Right renal cortex interstitium (tissue), 3 donors: ENCODE measurements at regions not wholly inside any gene's neighbourhood (a gene's known extent, or its start where the extent isn't known, plus 50 kb on each side); places are given as distances from the start of the nearest gene placed in this dataset.

Source experiments
- DNase-seq, 3 donors: peaks; one replicate each; pipeline ENCODE4 v3.0.0-alpha.2; 2013; ENCODE audit warnings: low read depth in 3 of 3, low spot score in 2 of 3

DNA sequence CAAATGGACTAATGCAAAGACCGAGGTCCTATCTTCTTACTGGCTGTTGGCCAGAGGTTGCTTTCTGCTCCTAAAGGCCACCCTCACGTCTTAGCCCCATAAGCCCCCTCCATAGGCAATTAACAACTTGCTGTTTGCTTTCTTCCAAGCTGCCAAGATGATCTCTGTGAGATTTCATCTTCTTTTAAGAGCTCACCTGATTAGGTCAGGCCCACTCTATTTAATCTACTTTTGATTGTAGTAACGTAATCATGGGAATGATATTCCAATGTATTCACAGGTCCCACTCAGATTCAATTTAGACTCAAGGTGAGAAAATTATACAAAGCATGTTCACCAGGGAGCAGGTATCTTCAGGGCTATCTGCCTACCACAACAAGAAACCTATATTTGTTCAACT is 84.4 kb upstream of the RAD23B start:
- no peak for DNase-seq

DNA sequence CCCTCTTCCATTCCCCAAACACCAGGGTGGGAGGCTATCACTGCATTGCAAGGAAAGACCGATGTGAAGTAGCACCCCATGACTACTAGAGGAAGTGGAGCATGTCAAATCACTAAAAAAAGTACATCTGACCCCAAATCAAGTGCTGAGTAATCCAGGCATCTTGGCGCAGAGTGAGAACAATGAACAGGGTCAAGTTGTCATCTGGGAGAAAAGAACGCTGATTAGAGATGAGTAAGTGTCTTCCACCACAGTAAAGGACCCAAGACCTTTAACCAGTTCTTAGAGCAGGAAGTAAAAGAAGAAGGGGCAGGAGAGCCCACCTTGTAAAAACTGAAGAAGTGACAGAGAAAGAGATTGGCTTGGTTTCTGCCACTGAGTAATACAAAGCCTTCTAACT is 75.0 kb upstream of the RAD23B start:
- no peak for DNase-seq

DNA sequence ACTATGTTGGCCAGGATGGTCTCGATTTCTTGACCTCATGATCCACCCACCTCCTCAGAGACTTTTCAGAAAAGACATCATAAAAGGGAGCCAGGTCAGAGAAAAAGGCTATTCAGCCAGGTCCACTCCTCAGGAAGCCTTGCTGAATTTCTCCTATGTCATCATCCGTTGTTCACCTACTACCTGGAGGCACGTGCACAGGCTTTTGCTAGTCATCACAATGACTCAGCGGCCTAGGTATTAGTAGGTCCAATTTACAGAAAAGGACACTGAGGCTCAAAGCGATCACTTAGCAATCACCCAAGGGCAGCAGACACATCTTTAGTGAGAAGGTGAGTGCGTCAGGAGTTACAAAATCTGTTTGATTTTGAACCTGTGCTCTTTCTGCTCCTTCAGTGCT is 72.3 kb upstream of the RAD23B start:
- no peak for DNase-seq

DNA sequence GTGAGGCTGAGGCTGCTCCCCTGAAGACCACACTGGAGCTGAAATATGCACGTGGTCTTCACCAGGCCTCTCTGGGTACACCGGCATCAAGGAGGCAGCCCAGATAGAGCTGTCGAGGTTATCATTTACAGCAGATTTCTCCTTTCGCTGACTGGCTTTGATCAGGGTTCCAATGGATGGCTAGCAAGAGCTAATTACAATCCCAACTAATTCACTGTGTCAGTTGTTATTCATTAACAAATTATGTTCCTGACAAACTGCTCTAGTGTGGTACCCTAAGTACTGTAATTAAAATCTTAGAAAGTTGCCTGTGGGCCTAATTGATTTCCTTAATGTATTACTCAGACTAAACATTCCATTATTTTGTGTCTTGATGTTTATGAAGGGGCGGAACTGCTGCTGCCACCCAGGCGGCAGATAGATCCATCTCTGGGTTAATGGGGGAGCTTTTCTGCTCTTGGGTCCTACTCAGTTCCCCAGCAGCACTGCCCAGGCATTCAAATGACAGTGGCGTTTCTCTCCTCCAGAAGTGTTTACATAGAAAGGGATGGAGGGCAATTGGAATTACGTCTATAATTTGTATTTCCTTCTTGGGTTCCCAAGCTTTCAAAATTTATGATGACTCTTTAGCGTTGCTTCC is 71.7 kb upstream of the RAD23B start:
- no peak for DNase-seq

DNA sequence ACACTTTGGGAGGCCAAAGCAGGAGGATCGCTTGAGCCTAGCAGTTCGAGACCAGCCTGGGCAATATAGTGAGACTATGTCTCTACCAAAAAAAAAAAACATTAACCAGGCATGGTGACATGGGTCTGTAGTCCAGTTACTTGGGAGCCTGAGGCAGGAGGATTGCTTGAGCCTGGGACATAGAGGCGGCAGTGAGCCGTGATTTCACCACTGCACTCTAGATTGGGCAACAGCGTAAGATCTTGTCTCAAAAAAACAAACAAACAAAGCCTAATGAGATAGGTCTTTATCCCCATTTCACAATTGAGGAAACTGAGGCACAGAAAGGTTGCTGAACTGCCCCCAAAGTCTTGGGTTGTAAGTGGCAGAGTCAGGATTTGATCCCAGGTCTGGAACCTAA is 70.5 kb upstream of the RAD23B start:
- no peak for DNase-seq

DNA sequence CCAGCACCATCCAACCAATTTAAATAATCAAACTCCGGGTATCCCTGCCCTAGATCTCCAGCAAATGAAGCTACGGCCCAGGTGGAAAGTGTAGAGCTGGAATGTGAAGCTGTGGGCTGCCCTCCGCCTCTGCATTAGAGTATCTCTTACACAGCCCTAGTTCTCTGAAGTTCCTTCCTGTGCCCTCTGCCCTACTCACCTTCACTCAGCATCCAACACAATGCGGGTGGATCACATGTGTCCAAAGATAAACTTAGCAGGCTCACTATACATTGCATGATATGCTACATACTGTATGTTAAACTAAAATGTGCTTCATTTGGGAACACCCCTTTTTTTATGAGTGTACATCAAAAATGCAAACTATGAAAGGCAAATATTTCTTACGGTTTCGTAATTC is 70.0 kb upstream of the RAD23B start:
- DNase-seq, result no peak

DNA sequence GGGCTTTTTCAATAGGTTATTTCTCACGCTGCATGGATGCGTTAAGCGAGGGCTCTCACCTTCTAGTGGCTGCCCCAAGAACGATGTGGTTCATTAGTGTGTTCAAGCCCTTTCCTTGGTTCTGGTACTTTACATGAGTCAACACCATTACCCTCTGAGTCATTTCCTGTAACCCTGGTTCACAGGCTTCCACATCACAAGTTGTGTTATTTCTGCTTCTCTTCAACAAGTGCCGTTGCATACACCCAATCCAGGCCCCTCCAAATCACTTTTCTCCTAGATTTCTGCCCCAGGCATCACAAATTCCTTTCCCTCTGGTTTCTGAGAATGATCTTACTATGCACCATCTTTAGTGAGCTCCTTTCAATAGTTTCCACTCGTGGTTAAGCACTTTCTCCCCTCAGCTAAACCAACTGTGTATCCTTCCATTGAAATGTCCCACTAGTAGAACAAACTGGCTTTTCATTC is 69.5 kb upstream of the RAD23B start:
- DNase-seq, result no peak

DNA sequence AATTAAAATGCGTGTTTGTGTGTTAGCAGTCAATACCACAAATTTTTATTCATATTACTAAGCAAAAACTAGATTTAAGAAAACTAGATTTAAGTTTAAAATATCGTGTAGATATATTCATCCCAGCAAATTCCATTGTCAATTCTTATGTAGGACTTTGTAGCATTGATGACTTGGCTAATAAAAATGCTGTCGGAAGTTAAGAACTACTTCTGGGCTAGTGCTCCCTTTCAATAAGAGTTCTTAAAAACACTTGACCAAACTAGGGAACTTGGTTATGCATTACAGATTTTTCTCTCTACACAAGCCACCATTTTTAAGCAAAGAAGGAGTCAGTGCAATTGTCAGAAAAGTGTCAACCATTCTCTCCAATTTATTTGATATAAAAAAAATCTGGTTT is 68.7 kb upstream of the RAD23B start:
- DNase-seq, result no peak

DNA sequence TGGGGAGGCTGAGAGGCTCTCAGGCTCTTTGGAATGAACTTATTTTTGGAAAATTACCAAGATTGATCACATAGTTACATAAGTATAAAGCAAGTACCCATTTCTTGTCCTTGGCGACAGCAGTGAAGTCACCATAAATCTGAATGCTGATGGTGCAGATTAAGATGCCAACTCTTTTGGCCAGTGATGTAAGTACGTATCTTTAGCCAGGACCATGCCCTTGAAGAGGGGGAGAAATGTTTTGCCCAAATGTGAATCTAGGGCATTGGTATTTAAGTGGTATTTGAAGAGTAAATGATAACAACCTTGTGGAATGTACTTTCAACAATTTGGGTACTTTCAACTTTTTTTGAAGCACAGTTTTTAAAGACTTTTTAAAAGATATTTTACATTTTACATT is 68.2 kb upstream of the RAD23B start:
- no peak for DNase-seq

DNA sequence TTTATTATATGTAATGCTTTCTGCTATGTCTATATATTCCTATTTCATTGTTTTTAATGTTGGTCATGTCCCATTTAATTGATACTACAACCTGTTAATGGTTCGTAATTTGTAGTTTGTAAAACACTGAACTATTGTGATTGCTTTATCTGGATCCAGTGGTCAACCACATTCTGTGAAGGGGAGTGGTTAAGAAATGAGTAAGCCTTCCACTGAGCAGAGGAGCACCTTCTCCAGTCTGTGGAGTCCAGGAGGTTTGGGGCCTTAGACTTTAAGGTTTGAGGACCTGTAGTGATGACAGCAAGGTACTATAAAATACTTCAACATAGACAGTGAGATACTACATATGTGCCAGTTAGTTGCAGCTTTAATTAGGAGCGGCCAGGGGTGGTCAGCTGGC is 67.7 kb upstream of the RAD23B start:
- DNase-seq, result no peak

DNA sequence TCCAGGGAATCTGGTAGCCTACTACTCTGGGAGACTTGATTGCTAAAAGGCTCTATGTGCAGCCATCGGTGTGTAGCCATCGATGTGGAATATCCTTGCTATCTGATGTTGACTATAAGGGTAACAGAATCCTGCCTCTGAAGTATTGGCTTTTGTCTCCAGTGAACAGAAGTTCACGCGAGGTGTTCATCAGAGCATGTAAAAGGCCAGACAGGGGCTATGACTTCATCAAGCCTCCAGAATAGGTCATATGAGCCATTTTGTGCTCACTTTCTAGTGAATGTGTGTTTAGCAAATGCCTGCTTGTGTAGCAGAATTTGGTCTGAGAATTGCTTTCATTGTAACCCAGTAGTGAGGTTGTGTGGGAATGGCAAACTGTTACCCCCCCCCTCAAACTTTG is 66.8 kb upstream of the RAD23B start:
- DNase-seq, result no peak

DNA sequence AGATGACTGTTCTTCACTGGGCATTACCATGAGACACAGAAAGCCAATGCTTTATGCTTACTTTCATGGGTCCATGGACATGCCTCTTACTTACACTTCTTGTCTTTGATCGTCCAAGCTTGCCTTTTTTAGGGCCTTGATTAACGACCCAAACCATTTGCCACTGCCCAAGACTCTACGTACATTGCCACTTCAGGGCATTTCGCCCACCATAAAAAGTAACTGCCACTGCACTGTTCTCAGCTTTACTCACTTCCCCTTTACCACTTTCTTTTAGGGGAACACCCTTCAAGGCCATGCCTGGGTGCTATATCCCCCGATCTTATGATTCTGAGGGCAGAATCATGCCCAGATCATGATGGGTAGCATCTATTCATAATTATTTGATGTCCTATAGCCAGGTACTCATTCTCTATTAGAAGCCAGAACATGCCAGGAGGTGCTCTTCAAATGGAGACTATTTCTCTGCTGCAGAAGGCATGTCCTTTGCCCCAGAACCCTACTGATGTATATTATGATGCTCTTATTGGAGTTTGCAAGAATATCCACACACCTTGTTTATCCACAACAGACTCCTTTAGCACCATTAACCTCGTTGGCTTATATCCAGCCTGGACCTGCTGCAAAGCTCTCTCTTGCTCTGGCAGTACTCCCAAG is 64.1 kb upstream of the RAD23B start:
- no peak for DNase-seq

DNA sequence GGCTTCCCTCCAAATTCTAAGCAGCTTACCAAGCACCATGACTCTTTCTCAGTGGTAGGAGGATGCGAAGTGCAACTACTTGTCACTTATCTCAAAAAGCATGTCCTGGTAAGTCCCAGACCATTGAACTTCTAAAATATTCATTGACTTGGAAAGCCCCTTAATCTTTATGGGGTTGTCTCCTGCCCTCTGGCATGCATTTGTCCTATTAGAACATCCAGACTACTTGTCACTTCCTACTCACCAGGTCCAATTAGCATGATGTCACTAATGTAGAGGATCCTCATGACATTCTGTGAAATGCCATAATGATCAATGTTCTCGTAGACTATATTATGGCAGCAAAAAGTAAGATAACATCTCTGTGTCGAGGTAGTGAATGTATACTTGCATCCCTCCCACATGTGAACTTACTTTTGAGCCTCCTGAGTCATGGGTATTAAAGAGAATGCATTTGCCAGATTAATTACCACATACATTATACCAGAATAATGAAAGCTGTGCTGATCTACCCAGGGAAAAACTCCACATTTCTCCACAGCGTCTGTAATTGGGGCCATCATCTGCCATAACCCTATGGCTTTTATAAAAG is 63.5 kb upstream of the RAD23B start:
- no peak for DNase-seq

DNA sequence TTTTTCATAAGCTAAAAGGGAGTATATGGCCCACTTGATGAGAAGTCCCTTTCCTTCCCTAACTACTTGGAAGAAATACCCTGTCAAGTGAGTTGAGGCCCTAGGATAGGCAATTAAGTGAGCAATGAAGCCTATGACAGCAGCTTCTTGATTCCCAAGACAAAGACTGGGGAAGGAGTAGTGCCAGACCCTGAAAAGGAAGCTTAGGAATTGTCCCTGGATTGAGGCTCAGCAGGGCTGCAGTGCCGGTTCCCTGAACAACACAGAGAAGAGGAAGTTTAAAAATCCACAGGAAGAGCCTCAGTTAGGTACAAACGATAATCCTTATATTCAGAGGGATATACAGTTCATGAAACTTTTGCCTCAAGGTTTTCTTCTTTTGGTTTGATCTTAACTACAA is 61.8 kb upstream of the RAD23B start:
- DNase-seq, result no peak

DNA sequence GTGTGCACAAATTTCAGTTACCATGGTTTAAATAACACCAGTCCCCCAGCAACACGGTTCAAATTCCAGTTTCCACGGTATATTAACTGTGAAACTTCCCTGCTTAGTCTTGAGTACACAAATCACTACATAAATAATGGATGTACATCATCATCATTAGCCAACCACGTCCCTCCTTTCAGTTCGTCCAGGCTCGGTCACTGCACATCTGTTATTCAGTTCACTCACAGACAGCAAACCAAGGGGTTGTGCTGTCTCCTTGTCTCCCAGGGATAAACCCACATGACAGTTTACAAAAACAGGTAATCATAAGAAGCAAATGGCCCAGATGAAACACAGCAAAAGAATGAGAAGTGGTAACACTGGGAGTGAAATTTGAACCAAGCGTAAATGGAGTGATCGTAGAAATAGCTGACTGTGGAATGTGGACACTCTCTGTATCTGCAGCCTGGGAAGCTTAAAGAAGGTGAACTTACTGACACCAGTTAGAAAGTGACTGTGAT is 61.0 kb upstream of the RAD23B start:
- no peak for DNase-seq

DNA sequence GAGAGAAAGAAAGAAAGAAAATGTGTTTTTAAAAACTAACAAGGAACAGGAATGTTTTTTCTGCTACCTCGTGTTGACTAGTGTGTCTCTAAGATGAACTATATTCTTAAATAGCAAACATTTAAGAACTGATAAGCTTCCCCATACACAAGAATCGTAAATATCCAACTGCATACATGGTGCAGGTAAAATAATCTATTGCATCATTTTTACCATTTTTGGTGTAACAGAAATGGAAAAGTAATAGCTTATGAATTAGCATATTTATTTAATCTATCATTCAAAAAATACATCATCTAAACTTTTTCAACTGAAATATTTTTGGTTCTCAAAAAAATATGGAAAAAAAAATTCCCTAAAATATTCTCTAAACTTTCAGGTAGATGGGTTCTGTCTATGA is 59.7 kb upstream of the RAD23B start:
- DNase-seq, result no peak

DNA sequence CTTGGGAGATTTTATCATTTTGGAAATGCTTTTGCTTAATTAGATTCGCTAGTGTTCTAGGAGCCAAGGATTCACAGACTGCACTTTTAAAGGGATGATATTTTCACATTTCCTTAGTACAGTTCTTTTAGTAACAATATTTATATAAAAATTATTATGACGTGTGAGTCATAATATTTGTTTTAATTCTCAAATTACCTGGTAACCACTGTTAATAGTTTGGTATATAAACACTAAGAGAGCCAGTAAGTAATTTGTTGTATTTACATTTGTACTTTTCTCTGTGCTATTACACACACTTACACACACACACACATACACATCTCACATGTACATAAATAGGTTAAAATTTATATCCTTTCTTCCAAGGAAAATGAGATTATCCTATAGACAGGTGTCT is 58.8 kb upstream of the RAD23B start:
- no peak for DNase-seq

DNA sequence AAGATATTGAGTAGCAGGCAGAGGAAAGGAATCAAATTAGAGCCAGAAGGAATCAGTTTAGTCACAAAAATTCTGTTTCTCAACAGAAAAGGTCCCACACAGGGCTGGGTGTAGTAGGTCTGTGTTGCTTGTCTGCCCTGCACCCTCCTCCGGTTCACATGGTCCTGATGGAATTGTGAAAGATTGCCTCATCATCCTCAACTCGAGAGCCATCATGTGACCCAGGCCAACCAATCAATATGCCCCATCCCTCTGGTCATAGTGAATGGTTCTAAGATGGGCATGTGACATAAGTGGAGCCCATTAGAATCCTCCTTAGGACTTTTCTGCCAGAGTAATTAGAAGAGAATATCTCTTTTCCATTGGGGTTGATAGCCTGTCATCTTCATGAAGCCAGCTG is 56.7 kb upstream of the RAD23B start:
- no peak for DNase-seq

DNA sequence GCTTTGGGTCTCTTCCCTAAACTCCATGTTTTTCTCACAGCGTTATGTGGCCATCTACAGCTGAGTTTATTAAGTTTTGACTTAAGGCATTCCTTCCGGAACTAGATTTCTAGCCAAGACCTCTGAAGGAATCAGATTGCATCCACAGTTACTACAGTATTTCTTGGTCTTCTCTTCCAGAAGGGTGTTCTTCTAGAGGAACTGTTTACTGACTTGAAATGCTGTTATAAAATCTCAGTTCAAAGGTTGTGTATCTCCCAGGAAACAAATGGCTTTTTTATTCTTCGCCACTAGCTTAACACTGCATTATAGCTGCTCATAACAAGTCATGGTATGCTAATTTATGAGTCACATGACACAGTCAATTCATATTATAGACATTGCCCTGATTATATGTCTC is 55.3 kb upstream of the RAD23B start:
- DNase-seq, result no peak

DNA sequence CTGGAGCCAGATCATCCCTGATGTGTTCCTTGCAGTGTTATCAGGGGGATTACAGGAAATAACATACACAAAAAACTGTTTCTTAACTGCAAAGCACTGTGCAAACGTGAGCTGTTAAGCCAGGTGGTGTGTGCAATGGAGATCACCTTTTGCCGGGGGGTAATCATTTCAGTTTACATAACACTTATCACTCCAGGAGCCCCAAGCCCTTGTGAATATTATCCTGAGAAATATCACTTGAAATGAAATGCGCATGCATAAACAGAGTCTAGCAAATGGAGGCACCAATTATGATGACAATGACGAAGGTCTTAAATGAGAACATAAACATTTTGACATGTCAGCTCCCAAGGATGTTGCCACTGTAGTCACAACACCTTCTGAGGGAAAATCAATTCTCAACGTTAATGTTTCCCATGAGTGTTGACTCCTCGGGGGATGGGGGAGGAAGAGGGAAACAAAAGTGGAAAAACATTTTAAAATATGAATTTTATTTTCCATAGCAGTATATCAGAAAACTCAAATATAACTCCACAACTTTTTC is 54.5 kb upstream of the RAD23B start:
- DNase-seq, result no peak

DNA sequence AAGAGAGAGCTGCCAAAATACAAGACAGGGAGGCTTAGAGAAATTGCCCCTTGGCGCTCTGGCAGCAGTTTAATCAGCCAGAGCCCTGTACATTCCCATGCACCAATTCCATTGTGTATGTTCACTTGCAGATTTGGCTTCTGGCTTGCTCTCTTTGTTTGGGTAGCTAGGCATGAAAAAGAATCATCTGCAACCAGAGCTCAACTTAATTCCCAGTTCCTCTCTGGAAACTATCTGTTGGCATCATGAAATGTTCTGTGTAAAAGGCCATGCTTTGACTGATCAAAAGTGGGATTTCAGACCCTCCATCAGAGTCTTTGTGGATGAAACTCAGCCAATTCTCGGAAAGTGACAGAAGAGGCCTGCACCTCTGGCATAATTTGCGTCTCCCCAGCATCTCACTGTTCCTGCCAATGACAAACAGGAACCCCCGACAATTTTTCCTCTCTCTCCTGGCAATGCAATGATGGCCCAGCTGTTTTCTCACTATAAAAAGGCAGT is 53.8 kb upstream of the RAD23B start:
- DNase-seq, result no peak
